CD1c-positive myeloid dendritic cell (primary cell): ENCODE measurements at regions not wholly inside any gene's neighbourhood (a gene's known extent, or its start where the extent isn't known, plus 50 kb on each side); places are given as distances from the start of the nearest gene placed in this dataset.

Source experiments
- DNase-seq: peaks from one replicate; pipeline ENCODE4 v3.0.0-alpha.2; 2016; ENCODE audit errors: extremely low spot score

GRCh38 chr13:111555903-111556302 is 235.5 kb downstream of the TEX29 start:
- DNase-seq: no peak

- no peak for DNase-seq
Observed at GRCh38 chr13:111556496-111556895, 236.1 kb downstream of the TEX29 start.

GRCh38 chr13:111557921-111558699 is 237.7 kb downstream of the TEX29 start:
- no peak for DNase-seq

GRCh38 chr13:111558700-111559088 is 238.3 kb downstream of the TEX29 start:
- no peak for DNase-seq

GRCh38 chr13:111559612-111560403 is 239.4 kb downstream of the TEX29 start:
- no peak for DNase-seq

GRCh38 chr13:111561091-111561781 is 240.8 kb downstream of the TEX29 start:
- no peak for DNase-seq

GRCh38 chr13:111562716-111563115 is 242.3 kb downstream of the TEX29 start:
- no peak for DNase-seq

GRCh38 chr13:111564606-111565005 is 244.2 kb downstream of the TEX29 start:
- DNase-seq: no peak

GRCh38 chr13:111565400-111565799 is 245.0 kb downstream of the TEX29 start:
- no peak for DNase-seq

GRCh38 chr13:111566567-111566966 is 246.1 kb downstream of the TEX29 start:
- DNase-seq: no peak

- no peak for DNase-seq
Observed at GRCh38 chr13:111567637-111568036, 247.2 kb downstream of the TEX29 start.

- DNase-seq: no peak
Observed at GRCh38 chr13:111568290-111568689, 247.8 kb downstream of the TEX29 start.

GRCh38 chr13:111570911-111571310 is 250.5 kb downstream of the TEX29 start:
- DNase-seq: no peak

- no peak for DNase-seq
Observed at GRCh38 chr13:111572956-111573761, 252.7 kb downstream of the TEX29 start.

GRCh38 chr13:111573801-111574200 is 253.4 kb downstream of the TEX29 start:
- no peak for DNase-seq

- no peak for DNase-seq
Observed at GRCh38 chr13:111575276-111575675, 254.8 kb downstream of the TEX29 start.

GRCh38 chr13:111575719-111576118 is 255.3 kb downstream of the TEX29 start:
- DNase-seq: no peak

GRCh38 chr13:111577208-111577828 is 256.9 kb downstream of the TEX29 start:
- no peak for DNase-seq

GRCh38 chr13:111577956-111578605 is 257.6 kb downstream of the TEX29 start:
- DNase-seq: no peak

GRCh38 chr13:111584101-111584672 is 263.7 kb downstream of the TEX29 start:
- no peak for DNase-seq
